ENCODE measurements at regions not wholly inside any gene's neighbourhood (a gene's known extent, or its start where the extent isn't known, plus 50 kb on each side); places are given as distances from the start of the nearest gene placed in this dataset.
"Not testable (repeated sequence)": the region's sequence is repeated elsewhere in the genome, so short reads cannot be mapped to it uniquely, and the experiment has no call there.

- not testable (repeated sequence) for H3K36me3 ChIP-seq (ENCODE audit: control insufficient read depth, insufficient read depth, low read length); H3K4me1 ChIP-seq (ENCODE audit: control insufficient read depth, insufficient read depth, low read length, poor library complexity, severe bottlenecking); H3K9me3 ChIP-seq (ENCODE audit: control insufficient read depth, low read length); H3K4me3 ChIP-seq (ENCODE audit: extremely low read depth, insufficient read depth, low read length, poor library complexity, severe bottlenecking); H3K27ac ChIP-seq (ENCODE audit: low read depth, low read length, severe bottlenecking)
- 100% methylated on average over 1 of the region's 2 CpGs; no CpG with 5 or more reads in 1 of the 2 experiments for WGBS, 2 experiments (ENCODE audit: insufficient coverage in 2 of 2)
Observed at GRCh38 chr7:13124629-13125028, 437.2 kb downstream of the ARL4A start.

GRCh38 chr7:13126347-13126746 lies 438.9 kb downstream of the ARL4A start:
- H3K4me3 ChIP-seq (ENCODE audit: extremely low read depth, insufficient read depth, low read length, poor library complexity, severe bottlenecking) = no peak overlapping the region
- no peaks in the 10 kb centered on the region for H3K4me1 ChIP-seq (ENCODE audit: control insufficient read depth, insufficient read depth, low read length, poor library complexity, severe bottlenecking)
- H3K36me3 ChIP-seq (ENCODE audit: control insufficient read depth, insufficient read depth, low read length) = no peaks in the 10 kb centered on the region
- no peak overlapping the region for H3K27ac ChIP-seq (ENCODE audit: low read depth, low read length, severe bottlenecking)
- no peaks in the 10 kb centered on the region for H3K9me3 ChIP-seq (ENCODE audit: control insufficient read depth, low read length)
- 90 to 94% methylated on average over 4 to 5 of the region's 5 CpGs for WGBS, 2 experiments (ENCODE audit: insufficient coverage in 2 of 2)

GRCh38 chr7:13130321-13130720 lies 442.9 kb downstream of the ARL4A start:
- 80% methylated on average over 2 of the region's 4 CpGs; no CpG with 5 or more reads in 1 of the 2 experiments for WGBS, 2 experiments (ENCODE audit: insufficient coverage in 2 of 2)
- Histone ChIP-seq H3K4me1 (ENCODE audit: control insufficient read depth, insufficient read depth, low read length, poor library complexity, severe bottlenecking) (no peaks in the 10 kb centered on the region), H3K36me3 (ENCODE audit: control insufficient read depth, insufficient read depth, low read length) (no peaks in the 10 kb centered on the region), H3K27ac (ENCODE audit: low read depth, low read length, severe bottlenecking) (no peak overlapping the region), H3K4me3 (ENCODE audit: extremely low read depth, insufficient read depth, low read length, poor library complexity, severe bottlenecking) (no peak overlapping the region), H3K9me3 (ENCODE audit: control insufficient read depth, low read length) (no peaks in the 10 kb centered on the region)

GRCh38 chr7:13130906-13131305 lies 443.5 kb downstream of the ARL4A start:
- H3K4me3 ChIP-seq (ENCODE audit: extremely low read depth, insufficient read depth, low read length, poor library complexity, severe bottlenecking); H3K27ac ChIP-seq (ENCODE audit: low read depth, low read length, severe bottlenecking); H3K9me3 ChIP-seq (ENCODE audit: control insufficient read depth, low read length); H3K4me1 ChIP-seq (ENCODE audit: control insufficient read depth, insufficient read depth, low read length, poor library complexity, severe bottlenecking); H3K36me3 ChIP-seq (ENCODE audit: control insufficient read depth, insufficient read depth, low read length): not testable (repeated sequence)
- WGBS, 2 experiments (ENCODE audit: insufficient coverage in 2 of 2) = 96 to 100% methylated on average over 2 to 3 of the region's 3 CpGs

GRCh38 chr7:13132314-13132713 lies 444.9 kb downstream of the ARL4A start:
- no peak overlapping the region for H3K4me3 ChIP-seq (ENCODE audit: extremely low read depth, insufficient read depth, low read length, poor library complexity, severe bottlenecking)
- H3K36me3 ChIP-seq (ENCODE audit: control insufficient read depth, insufficient read depth, low read length) = no peaks in the 10 kb centered on the region
- H3K4me1 ChIP-seq (ENCODE audit: control insufficient read depth, insufficient read depth, low read length, poor library complexity, severe bottlenecking) = no peaks in the 10 kb centered on the region
- no peak overlapping the region for H3K27ac ChIP-seq (ENCODE audit: low read depth, low read length, severe bottlenecking)
- H3K9me3 ChIP-seq (ENCODE audit: control insufficient read depth, low read length) = peaks cover 2% of the 10 kb centered on the region

- H3K4me1 ChIP-seq (ENCODE audit: control insufficient read depth, insufficient read depth, low read length, poor library complexity, severe bottlenecking); H3K9me3 ChIP-seq (ENCODE audit: control insufficient read depth, low read length); H3K4me3 ChIP-seq (ENCODE audit: extremely low read depth, insufficient read depth, low read length, poor library complexity, severe bottlenecking); H3K36me3 ChIP-seq (ENCODE audit: control insufficient read depth, insufficient read depth, low read length); H3K27ac ChIP-seq (ENCODE audit: low read depth, low read length, severe bottlenecking): not testable (repeated sequence)
- 88 to 100% methylated on average over 1 to 2 of the region's 6 CpGs for WGBS, 2 experiments (ENCODE audit: insufficient coverage in 2 of 2)
Observed at GRCh38 chr7:13136345-13136744, 448.9 kb downstream of the ARL4A start.

GRCh38 chr7:13139436-13139835 lies 452.0 kb downstream of the ARL4A start:
- no peak overlapping the region for H3K4me3 ChIP-seq (ENCODE audit: extremely low read depth, insufficient read depth, low read length, poor library complexity, severe bottlenecking)
- no peaks in the 10 kb centered on the region for H3K36me3 ChIP-seq (ENCODE audit: control insufficient read depth, insufficient read depth, low read length)
- H3K9me3 ChIP-seq (ENCODE audit: control insufficient read depth, low read length) = peaks cover 2% of the 10 kb centered on the region
- H3K4me1 ChIP-seq (ENCODE audit: control insufficient read depth, insufficient read depth, low read length, poor library complexity, severe bottlenecking) = no peaks in the 10 kb centered on the region
- WGBS, 2 experiments (ENCODE audit: insufficient coverage in 2 of 2) = 75 to 90% methylated on average over 1 to 2 of the region's 2 CpGs
- no peak overlapping the region for H3K27ac ChIP-seq (ENCODE audit: low read depth, low read length, severe bottlenecking)

GRCh38 chr7:13144673-13145072 lies 457.2 kb downstream of the ARL4A start:
- Histone ChIP-seq H3K36me3 (ENCODE audit: control insufficient read depth, insufficient read depth, low read length) (no peaks in the 10 kb centered on the region), H3K27ac (ENCODE audit: low read depth, low read length, severe bottlenecking) (no peak overlapping the region), H3K4me1 (ENCODE audit: control insufficient read depth, insufficient read depth, low read length, poor library complexity, severe bottlenecking) (no peaks in the 10 kb centered on the region), H3K9me3 (ENCODE audit: control insufficient read depth, low read length) (no peaks in the 10 kb centered on the region), H3K4me3 (ENCODE audit: extremely low read depth, insufficient read depth, low read length, poor library complexity, severe bottlenecking) (no peak overlapping the region)
- WGBS, 2 experiments (ENCODE audit: insufficient coverage in 2 of 2) = 84 to 88% methylated on average over 4 of the region's 4 CpGs

- no peak overlapping the region for H3K27ac ChIP-seq (ENCODE audit: low read depth, low read length, severe bottlenecking)
- H3K36me3 ChIP-seq (ENCODE audit: control insufficient read depth, insufficient read depth, low read length) = no peaks in the 10 kb centered on the region
- no peaks in the 10 kb centered on the region for H3K9me3 ChIP-seq (ENCODE audit: control insufficient read depth, low read length)
- WGBS, 2 experiments (ENCODE audit: insufficient coverage in 2 of 2) = no CpG with 5 or more reads among the region's 1 CpG
- no peak overlapping the region for H3K4me3 ChIP-seq (ENCODE audit: extremely low read depth, insufficient read depth, low read length, poor library complexity, severe bottlenecking)
- H3K4me1 ChIP-seq (ENCODE audit: control insufficient read depth, insufficient read depth, low read length, poor library complexity, severe bottlenecking) = no peaks in the 10 kb centered on the region
Observed at GRCh38 chr7:13148548-13148947, 461.1 kb downstream of the ARL4A start.

GRCh38 chr7:13151978-13152377 lies 464.5 kb downstream of the ARL4A start:
- WGBS, 2 experiments (ENCODE audit: insufficient coverage in 2 of 2) = 83% methylated on average over 1 of the region's 1 CpG; no CpG with 5 or more reads in 1 of the 2 experiments
- no peak overlapping the region for H3K4me3 ChIP-seq (ENCODE audit: extremely low read depth, insufficient read depth, low read length, poor library complexity, severe bottlenecking)
- no peaks in the 10 kb centered on the region for H3K36me3 ChIP-seq (ENCODE audit: control insufficient read depth, insufficient read depth, low read length)
- no peaks in the 10 kb centered on the region for H3K9me3 ChIP-seq (ENCODE audit: control insufficient read depth, low read length)
- H3K4me1 ChIP-seq (ENCODE audit: control insufficient read depth, insufficient read depth, low read length, poor library complexity, severe bottlenecking) = no peaks in the 10 kb centered on the region
- H3K27ac ChIP-seq (ENCODE audit: low read depth, low read length, severe bottlenecking) = no peak overlapping the region

- no peaks in the 10 kb centered on the region for H3K4me1 ChIP-seq (ENCODE audit: control insufficient read depth, insufficient read depth, low read length, poor library complexity, severe bottlenecking)
- no peaks in the 10 kb centered on the region for H3K9me3 ChIP-seq (ENCODE audit: control insufficient read depth, low read length)
- no peak overlapping the region for H3K4me3 ChIP-seq (ENCODE audit: extremely low read depth, insufficient read depth, low read length, poor library complexity, severe bottlenecking)
- H3K27ac ChIP-seq (ENCODE audit: low read depth, low read length, severe bottlenecking) = no peak overlapping the region
- H3K36me3 ChIP-seq (ENCODE audit: control insufficient read depth, insufficient read depth, low read length) = no peaks in the 10 kb centered on the region
Observed at GRCh38 chr7:13152755-13153154, 465.3 kb downstream of the ARL4A start.

GRCh38 chr7:13153266-13153665 lies 465.8 kb downstream of the ARL4A start:
- WGBS, 2 experiments (ENCODE audit: insufficient coverage in 2 of 2) = 94 to 100% methylated on average over 2 of the region's 2 CpGs
- no peaks in the 10 kb centered on the region for H3K4me1 ChIP-seq (ENCODE audit: control insufficient read depth, insufficient read depth, low read length, poor library complexity, severe bottlenecking)
- H3K27ac ChIP-seq (ENCODE audit: low read depth, low read length, severe bottlenecking) = no peak overlapping the region
- no peak overlapping the region for H3K4me3 ChIP-seq (ENCODE audit: extremely low read depth, insufficient read depth, low read length, poor library complexity, severe bottlenecking)
- H3K9me3 ChIP-seq (ENCODE audit: control insufficient read depth, low read length) = no peaks in the 10 kb centered on the region
- H3K36me3 ChIP-seq (ENCODE audit: control insufficient read depth, insufficient read depth, low read length) = no peaks in the 10 kb centered on the region
